Liver (tissue), 8 donors: ENCODE measurements at regions not wholly inside any gene's neighbourhood (a gene's known extent, or its start where the extent isn't known, plus 50 kb on each side); places are given as distances from the start of the nearest gene placed in this dataset.

Experiments
- DNase-seq: peaks from one replicate; pipeline ENCODE4 v3.0.0-alpha.2; 2017; ENCODE audit warnings: low spot score
- H3K27ac ChIP-seq, 2 donors: one replicate each; pipeline ENCODE4 v1.7.0; 2013; ENCODE audit warnings: inconsistent platforms in 2 of 2, low read length in 2 of 2, control low read depth in 1 of 2, low read depth in 1 of 2, mild to moderate bottlenecking in 1 of 2
- H3K27me3 ChIP-seq, 4 donors: one replicate each; pipeline versions ENCODE4 v1.6.1 to v1.7.0; 2013; ENCODE audit warnings: low read length in 3 of 4, inconsistent platforms in 1 of 4, mild to moderate bottlenecking in 1 of 4, moderate library complexity in 1 of 4; ENCODE audit not compliant: control insufficient read depth in 4 of 4, insufficient read depth in 4 of 4
- H3K36me3 ChIP-seq, 4 donors: one replicate each; pipeline versions ENCODE4 v1.6.1 to v1.7.0; 2013; ENCODE audit warnings: low read length in 3 of 4, mild to moderate bottlenecking in 3 of 4, low read depth in 1 of 4, moderate library complexity in 1 of 4; ENCODE audit not compliant: control insufficient read depth in 4 of 4, insufficient read depth in 3 of 4
- H3K4me1 ChIP-seq, 4 donors: one replicate each; pipeline versions ENCODE4 v1.6.1 to v1.7.0; 2013; ENCODE audit warnings: low read length in 3 of 4, mild to moderate bottlenecking in 3 of 4, moderate library complexity in 1 of 4; ENCODE audit not compliant: control insufficient read depth in 4 of 4, insufficient read depth in 4 of 4
- H3K4me3 ChIP-seq, 3 donors: one replicate each; pipeline versions ENCODE4 v1.6.1 to v1.7.0; 2013; ENCODE audit warnings: low read length in 3 of 3, control low read depth in 1 of 3, low read depth in 1 of 3, mild to moderate bottlenecking in 1 of 3
- H3K9ac ChIP-seq, 2 donors: one replicate each; pipeline ENCODE4 v1.7.0; 2013; ENCODE audit warnings: low read length in 2 of 2, mild to moderate bottlenecking in 2 of 2, moderate library complexity in 2 of 2, control low read depth in 1 of 2, low read depth in 1 of 2
- H3K9me3 ChIP-seq, 4 donors: one replicate each; pipeline versions ENCODE4 v1.6.1 to v1.7.0; 2013; ENCODE audit warnings: low read length in 3 of 4; ENCODE audit not compliant: control insufficient read depth in 4 of 4
- EGR1 ChIP-seq, 2 donors: IDR thresholded peaks; 2 replicates each; pipeline ENCODE4 v1.6.1; 2016 to 2018; ENCODE audit warnings: antibody characterized with exemption in 2 of 2, low read depth in 2 of 2
- FOXA1 ChIP-seq: IDR thresholded peaks from 2 replicates; pipeline ENCODE4 v1.6.1; 2016; ENCODE audit warnings: antibody characterized with exemption
- FOXA2 ChIP-seq: IDR thresholded peaks from 2 replicates; pipeline ENCODE4 v1.6.1; 2016; ENCODE audit warnings: antibody characterized with exemption
- GABPA ChIP-seq, 2 donors: IDR thresholded peaks in 1 of 2; conservative IDR thresholded peaks in 1 of 2; 2 replicates each; pipeline ENCODE4 v1.6.1; 2016; ENCODE audit warnings: antibody characterized with exemption in 2 of 2, mild to moderate bottlenecking in 1 of 2, moderate library complexity in 1 of 2
- HNF4A ChIP-seq, 2 donors: conservative IDR thresholded peaks; 2 replicates each; pipeline ENCODE4 v1.6.1; 2016; ENCODE audit warnings: antibody characterized with exemption in 2 of 2, mild to moderate bottlenecking in 2 of 2
- HNF4G ChIP-seq: IDR thresholded peaks from 2 replicates; pipeline ENCODE4 v1.6.1; 2016; ENCODE audit warnings: antibody characterized with exemption
- JUND ChIP-seq, 2 donors: IDR thresholded peaks; 2 replicates each; pipeline ENCODE4 v1.6.1; 2016; ENCODE audit warnings: antibody characterized with exemption in 2 of 2
- NR2F2 ChIP-seq: IDR thresholded peaks from 2 replicates; pipeline ENCODE4 v1.6.1; 2016; ENCODE audit warnings: antibody characterized with exemption
- RAD21 ChIP-seq, 2 donors: IDR thresholded peaks; 2 replicates each; pipeline ENCODE4 v1.6.1; 2016; ENCODE audit warnings: antibody characterized with exemption in 2 of 2, mild to moderate bottlenecking in 2 of 2
- REST ChIP-seq: IDR thresholded peaks from 2 replicates; pipeline ENCODE4 v1.6.1; 2016; ENCODE audit warnings: antibody characterized with exemption, mild to moderate bottlenecking
- RXRA ChIP-seq, 2 donors: IDR thresholded peaks; 2 replicates each; pipeline ENCODE4 v1.6.1; 2017 to 2018; ENCODE audit warnings: antibody characterized with exemption in 2 of 2, mild to moderate bottlenecking in 1 of 2
- SP1 ChIP-seq: IDR thresholded peaks from 2 replicates; pipeline ENCODE4 v1.6.1; 2018; ENCODE audit warnings: antibody characterized with exemption, mild to moderate bottlenecking
- TAF1 ChIP-seq: conservative IDR thresholded peaks from 2 replicates; pipeline ENCODE4 v1.6.1; 2016; ENCODE audit warnings: antibody characterized with exemption, mild to moderate bottlenecking
- YY1 ChIP-seq: IDR thresholded peaks from 2 replicates; pipeline ENCODE4 v1.6.1; 2016; ENCODE audit warnings: antibody characterized with exemption, mild to moderate bottlenecking
- WGBS: extraction: QIAGEN DNeasy Blood & Tissue Kit; methylation state at CpG from one replicate; pipeline ENCODE4 v1.1.7; 2013; 5-methylcytosine and 5-hydroxymethylcytosine counted together
- TF ChIP-seq, protein P1 (sequence below): fragments of 150-350 bp; IDR thresholded peaks from 2 replicates; pipeline ENCODE4 v1.5.1; 2017; ENCODE audit warnings: improper control_type of control experiment, low read depth, low read length; ENCODE audit not compliant: missing input control
- TF ChIP-seq, protein P2 (sequence below): IDR thresholded peaks from 2 replicates; pipeline ENCODE4 v1.6.1; 2016; ENCODE audit warnings: antibody characterized with exemption
- TF ChIP-seq, protein P3 (sequence below): IDR thresholded peaks from 2 replicates; pipeline ENCODE4 v1.6.1; 2016; ENCODE audit warnings: antibody characterized with exemption
- TF ChIP-seq, protein P4 (sequence below): IDR thresholded peaks from 2 replicates; pipeline ENCODE4 v1.6.1; 2016; ENCODE audit warnings: antibody characterized with exemption
- donor health status: healthy.
- donor health status: healthy.
- donor health status: healthy.
- donor health status: healthy.
- donor health status: healthy.

DNA sequence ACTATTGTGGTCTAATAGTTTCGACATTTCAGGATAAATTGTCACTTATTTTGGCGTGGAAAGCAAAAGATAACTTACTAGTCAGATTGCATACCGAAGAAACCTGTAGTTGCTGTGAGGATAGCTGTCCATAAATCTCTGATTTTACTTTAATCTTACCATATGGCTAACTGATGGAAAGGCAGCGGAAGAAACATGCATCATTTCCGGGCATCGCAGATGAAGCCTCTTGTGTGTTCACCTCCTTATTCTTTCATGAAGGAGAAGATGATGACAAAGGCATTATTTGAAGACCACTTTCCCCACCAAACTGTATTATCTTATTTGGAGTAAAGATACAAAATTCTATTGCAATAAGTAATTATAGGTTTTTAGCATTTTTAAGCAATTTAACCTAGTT is 763.6 kb upstream of the SLITRK6 start:
- WGBS: 90% methylated on average over 6 of the region's 6 CpGs
- Histone ChIP-seq H3K4me3 (no peak overlapping the region), H3K27me3 (no peaks in the 10 kb centered on the region), H3K4me1 (no peaks in the 10 kb centered on the region), H3K36me3 (no peaks in the 10 kb centered on the region), H3K27ac (no peak overlapping the region), H3K9ac (no peak overlapping the region), H3K9me3 (no peaks in the 10 kb centered on the region)
- no peak for DNase-seq
- TF ChIP-seq YY1 (no peak), NR2F2 (no peak), REST (no peak), RXRA (IDR thresholded peaks at IDR 0.05) (no peak), TAF1 (no peak), EGR1 (IDR thresholded peaks at IDR 0.05; ENCODE audit: low read depth in 2 of 2) (no peak)

DNA sequence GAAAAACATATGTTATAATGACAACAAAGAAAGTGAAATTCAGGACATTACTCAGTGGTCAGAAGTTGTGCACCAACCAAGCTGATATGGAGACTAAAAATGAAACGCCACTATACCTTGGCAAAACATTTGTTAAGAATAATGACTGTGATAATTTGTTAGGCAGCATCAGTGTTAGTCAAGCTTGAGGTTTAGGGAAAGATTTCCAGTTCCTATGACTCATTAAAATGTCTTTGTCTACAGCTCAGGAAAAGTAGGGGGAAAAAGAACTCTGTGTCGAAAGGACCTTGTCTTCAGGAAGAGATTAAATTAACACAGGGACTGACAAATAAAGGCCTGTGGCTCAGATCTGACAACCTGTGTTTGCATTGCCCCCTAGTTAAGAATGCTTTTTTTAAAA is 764.1 kb upstream of the SLITRK6 start:
- Histone ChIP-seq H3K4me1 (no peaks in the 10 kb centered on the region), H3K27ac (no peak overlapping the region), H3K4me3 (no peak overlapping the region), H3K27me3 (no peaks in the 10 kb centered on the region), H3K9ac (no peak overlapping the region), H3K9me3 (no peaks in the 10 kb centered on the region), H3K36me3 (no peaks in the 10 kb centered on the region)
- WGBS: 57% methylated on average over 2 of the region's 2 CpGs
- TF ChIP-seq GABPA (IDR thresholded peaks at IDR 0.05 in 1 of 2, conservative IDR thresholded peaks at IDR 0.05 in 1 of 2): no peak
- no peak for TF ChIP-seq FOXA2
- TF ChIP-seq, protein P1, sequence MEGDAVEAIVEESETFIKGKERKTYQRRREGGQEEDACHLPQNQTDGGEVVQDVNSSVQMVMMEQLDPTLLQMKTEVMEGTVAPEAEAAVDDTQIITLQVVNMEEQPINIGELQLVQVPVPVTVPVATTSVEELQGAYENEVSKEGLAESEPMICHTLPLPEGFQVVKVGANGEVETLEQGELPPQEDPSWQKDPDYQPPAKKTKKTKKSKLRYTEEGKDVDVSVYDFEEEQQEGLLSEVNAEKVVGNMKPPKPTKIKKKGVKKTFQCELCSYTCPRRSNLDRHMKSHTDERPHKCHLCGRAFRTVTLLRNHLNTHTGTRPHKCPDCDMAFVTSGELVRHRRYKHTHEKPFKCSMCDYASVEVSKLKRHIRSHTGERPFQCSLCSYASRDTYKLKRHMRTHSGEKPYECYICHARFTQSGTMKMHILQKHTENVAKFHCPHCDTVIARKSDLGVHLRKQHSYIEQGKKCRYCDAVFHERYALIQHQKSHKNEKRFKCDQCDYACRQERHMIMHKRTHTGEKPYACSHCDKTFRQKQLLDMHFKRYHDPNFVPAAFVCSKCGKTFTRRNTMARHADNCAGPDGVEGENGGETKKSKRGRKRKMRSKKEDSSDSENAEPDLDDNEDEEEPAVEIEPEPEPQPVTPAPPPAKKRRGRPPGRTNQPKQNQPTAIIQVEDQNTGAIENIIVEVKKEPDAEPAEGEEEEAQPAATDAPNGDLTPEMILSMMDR: no peak
- TF ChIP-seq RAD21 (IDR thresholded peaks at IDR 0.05): no peak
- no peak for TF ChIP-seq SP1
- TF ChIP-seq HNF4A (conservative IDR thresholded peaks at IDR 0.05): no peak
- no peak for TF ChIP-seq RXRA (IDR thresholded peaks at IDR 0.05)
- TF ChIP-seq, protein P2, sequence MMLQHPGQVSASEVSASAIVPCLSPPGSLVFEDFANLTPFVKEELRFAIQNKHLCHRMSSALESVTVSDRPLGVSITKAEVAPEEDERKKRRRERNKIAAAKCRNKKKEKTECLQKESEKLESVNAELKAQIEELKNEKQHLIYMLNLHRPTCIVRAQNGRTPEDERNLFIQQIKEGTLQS: no peak
- no peak for TF ChIP-seq EGR1 (IDR thresholded peaks at IDR 0.05; ENCODE audit: low read depth in 2 of 2)
- TF ChIP-seq REST: no peak
- TF ChIP-seq, protein P3, sequence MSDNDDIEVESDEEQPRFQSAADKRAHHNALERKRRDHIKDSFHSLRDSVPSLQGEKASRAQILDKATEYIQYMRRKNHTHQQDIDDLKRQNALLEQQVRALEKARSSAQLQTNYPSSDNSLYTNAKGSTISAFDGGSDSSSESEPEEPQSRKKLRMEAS: no peak
- TF ChIP-seq NR2F2: no peak
- no peak for TF ChIP-seq YY1
- TF ChIP-seq, protein P4, sequence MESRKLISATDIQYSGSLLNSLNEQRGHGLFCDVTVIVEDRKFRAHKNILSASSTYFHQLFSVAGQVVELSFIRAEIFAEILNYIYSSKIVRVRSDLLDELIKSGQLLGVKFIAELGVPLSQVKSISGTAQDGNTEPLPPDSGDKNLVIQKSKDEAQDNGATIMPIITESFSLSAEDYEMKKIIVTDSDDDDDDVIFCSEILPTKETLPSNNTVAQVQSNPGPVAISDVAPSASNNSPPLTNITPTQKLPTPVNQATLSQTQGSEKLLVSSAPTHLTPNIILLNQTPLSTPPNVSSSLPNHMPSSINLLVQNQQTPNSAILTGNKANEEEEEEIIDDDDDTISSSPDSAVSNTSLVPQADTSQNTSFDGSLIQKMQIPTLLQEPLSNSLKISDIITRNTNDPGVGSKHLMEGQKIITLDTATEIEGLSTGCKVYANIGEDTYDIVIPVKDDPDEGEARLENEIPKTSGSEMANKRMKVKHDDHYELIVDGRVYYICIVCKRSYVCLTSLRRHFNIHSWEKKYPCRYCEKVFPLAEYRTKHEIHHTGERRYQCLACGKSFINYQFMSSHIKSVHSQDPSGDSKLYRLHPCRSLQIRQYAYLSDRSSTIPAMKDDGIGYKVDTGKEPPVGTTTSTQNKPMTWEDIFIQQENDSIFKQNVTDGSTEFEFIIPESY: no peak
- no peak for TF ChIP-seq TAF1
- TF ChIP-seq HNF4G: no peak
- no peak for TF ChIP-seq JUND (IDR thresholded peaks at IDR 0.05)
- TF ChIP-seq FOXA1: no peak
- no peak for DNase-seq
